ENCODE measurements at regions not wholly inside any gene's neighbourhood (a gene's known extent, or its start where the extent isn't known, plus 50 kb on each side); places are given as distances from the start of the nearest gene placed in this dataset.

- no TSS peak for BruUV-seq (replicated peaks)
- Histone ChIP-seq H2AFZ (ENCODE audit: low read length) (no peak overlapping the region), H3K4me3 (replicated peaks in 1 of 3; ENCODE audit: insufficient read depth in 1 of 3, low read depth in 2 of 3, low read length in 3 of 3) (no peak overlapping the region), H3K9ac (ENCODE audit: insufficient read depth, low read depth, low read length) (no peak overlapping the region), H3K36me3 (replicated peaks in 1 of 2; ENCODE audit: control insufficient read depth in 1 of 2, insufficient read depth in 2 of 2, low read length in 2 of 2) (no peaks in the 10 kb centered on the region), H3K4me2 (ENCODE audit: low read depth, low read length) (no peak overlapping the region), H3K27ac (ENCODE audit: extremely low read length, insufficient read depth, low read length) (no peak overlapping the region), H3K79me2 (ENCODE audit: insufficient read depth, low read length) (no peaks in the 10 kb centered on the region), H3K4me1 (ENCODE audit: insufficient read depth, low read length) (no peaks in the 10 kb centered on the region), H3K9me3 (ENCODE audit: low read length) (peaks cover 5% of the 10 kb centered on the region; the same call in 1 of the 2 replicates), H4K20me1 (ENCODE audit: insufficient read depth, low read length) (no peaks in the 10 kb centered on the region), H3K27me3 (ENCODE audit: control insufficient read depth in 1 of 2, insufficient read depth in 2 of 2, low read length in 2 of 2) (no peaks in the 10 kb centered on the region)
- DNase-seq (ENCODE audit: low spot score) (no peak), ATAC-seq (no peak), FAIRE-seq (no peak)
- CTCF ChIA-PET (ENCODE audit: low intra/inter-chr PET ratio, low total read pairs), result no interaction called here
- POLR2A ChIA-PET, result no interaction called here
- intact Hi-C loops (cut with micrococcal nuclease; ENCODE audit: unreplicated experiment) (no loop called here), in situ Hi-C loops (cut with HindIII; ENCODE audit: extremely low pct_ligation_motif_present, low pct_unique_long_range_greater_than_20kb) (no loop called here)
- WGBS (ENCODE audit: low lambda C conversion rate), result 0% methylated on average over 2 of the region's 2 CpGs
- TF ChIP-seq SALL2 (CRISPR knock-in tag; IDR thresholded peaks at IDR 0.05), result no peak
- TF ChIP-seq HNRNPK (IDR thresholded peaks at IDR 0.05; ENCODE audit: low read depth, low read length, poor library complexity, severe bottlenecking), result peak; percentile 72
Measured at GRCh38 chr5:8393240-8393639, 524.3 kb downstream of the MTRR start.

GRCh38 chr5:8394965-8395364 lies 526.0 kb downstream of the MTRR start:
- Histone ChIP-seq H3K4me1 (ENCODE audit: insufficient read depth, low read length) (no peaks in the 10 kb centered on the region), H3K4me2 (ENCODE audit: low read depth, low read length) (no peak overlapping the region), H3K4me3 (replicated peaks in 1 of 3; ENCODE audit: insufficient read depth in 1 of 3, low read depth in 2 of 3, low read length in 3 of 3) (no peak overlapping the region), H4K20me1 (ENCODE audit: insufficient read depth, low read length) (no peaks in the 10 kb centered on the region), H3K27me3 (ENCODE audit: control insufficient read depth in 1 of 2, insufficient read depth in 2 of 2, low read length in 2 of 2) (no peaks in the 10 kb centered on the region), H3K9ac (ENCODE audit: insufficient read depth, low read depth, low read length) (no peak overlapping the region), H3K36me3 (replicated peaks in 1 of 2; ENCODE audit: control insufficient read depth in 1 of 2, insufficient read depth in 2 of 2, low read length in 2 of 2) (no peaks in the 10 kb centered on the region), H3K9me3 (ENCODE audit: low read length) (0 out of 2 replicates have a peak, but pooled peaks cover 5% of the 10 kb centered on the region), H2AFZ (ENCODE audit: low read length) (no peak overlapping the region), H3K79me2 (ENCODE audit: insufficient read depth, low read length) (no peaks in the 10 kb centered on the region), H3K27ac (ENCODE audit: extremely low read length, insufficient read depth, low read length) (no peak overlapping the region)
- ChIA-PET POLR2A (no interaction called here), CTCF (ENCODE audit: low intra/inter-chr PET ratio, low total read pairs) (no interaction called here)
- 7% methylated on average over 5 of the region's 5 CpGs for WGBS (ENCODE audit: low lambda C conversion rate)
- no TSS peak for BruUV-seq (replicated peaks)
- FAIRE-seq (no peak), DNase-seq (ENCODE audit: low spot score) (no peak), ATAC-seq (no peak)
- intact Hi-C loops (cut with micrococcal nuclease; ENCODE audit: unreplicated experiment), result no loop called here
- TF ChIP-seq, protein P1, sequence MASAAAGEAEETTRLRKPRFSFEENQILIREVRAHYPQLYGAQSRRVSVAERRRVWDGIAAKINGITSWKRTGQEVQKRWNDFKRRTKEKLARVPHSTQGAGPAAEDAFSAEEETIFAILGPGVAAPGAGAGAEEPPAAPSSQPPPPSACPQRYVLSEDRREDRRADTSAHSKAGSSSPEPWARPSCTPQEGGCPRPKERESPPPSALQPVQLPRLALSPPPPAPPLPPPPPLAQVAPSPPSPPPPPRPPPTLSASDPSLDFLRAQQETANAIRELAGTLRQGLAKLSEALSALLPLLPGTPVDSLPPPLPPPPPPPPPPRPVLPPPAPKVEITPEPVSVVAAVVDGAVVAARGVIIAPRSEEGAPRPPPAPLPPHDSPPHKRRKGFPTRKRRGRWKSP (CRISPR knock-in tag; IDR thresholded peaks at IDR 0.05), result no peak
- TF ChIP-seq RAD51 (IDR thresholded peaks at IDR 0.05; ENCODE audit: borderline replicate concordance) (no peak), SALL2 (CRISPR knock-in tag; IDR thresholded peaks at IDR 0.05) (no peak), KMT2A (CRISPR knock-in tag; IDR thresholded peaks at IDR 0.05) (no peak), ZBTB2 (CRISPR knock-in tag; IDR thresholded peaks at IDR 0.05; ENCODE audit: low read depth) (no peak), ZBTB37 (CRISPR knock-in tag; IDR thresholded peaks at IDR 0.05) (no peak), NONO (IDR thresholded peaks at IDR 0.05) (no peak), NONO (CRISPR knock-in tag; conservative IDR thresholded peaks at IDR 0.05) (no peak), SNAPC2 (CRISPR knock-in tag; IDR thresholded peaks at IDR 0.05) (no peak)
- in situ Hi-C loops (cut with HindIII; ENCODE audit: extremely low pct_ligation_motif_present, low pct_unique_long_range_greater_than_20kb), result no loop called here
